Panc1 (cell line): ENCODE measurements at regions not wholly inside any gene's neighbourhood (a gene's known extent, or its start where the extent isn't known, plus 50 kb on each side); places are given as distances from the start of the nearest gene placed in this dataset.

Experiments
- ATAC-seq: fragments of 200-7000 bp; cut with Tn5 transposase; 2 replicates; pipeline ENCODE4 v1.9.1; 2020; ENCODE audit warnings: mild to moderate bottlenecking, moderate library complexity
- BruUV-seq: library from RNA; stranded (reverse); fragments of 400-500 nt; replicated peaks from 2 replicates; lab custom pipeline; 2021; lab: Mats Ljungman, UMichigan
- CTCF ChIA-PET: fragments of 300-600 bp; sonication (Branson Sonifier 250); formaldehyde crosslinking; loops from one replicate; lab custom pipeline; 2022; ENCODE audit warnings: antibody characterized with exemption; lab: Charles Lee
- POLR2A ChIA-PET: fragments of 300-600 bp; sonication (Branson Sonifier 250); formaldehyde crosslinking; loops from one replicate; lab custom pipeline; 2022; ENCODE audit warnings: antibody characterized with exemption; lab: Charles Lee
- DNase-seq: peaks from one replicate; pipeline ENCODE4 v3.0.0-alpha.2; 2010; ENCODE audit warnings: low read depth, low spot score
- H3K27ac ChIP-seq: 2 replicates; pipeline ENCODE4 v1.5.1; 2011; ENCODE audit warnings: mild to moderate bottlenecking, low read length, inconsistent platforms
- H3K27me3 ChIP-seq: fragments of 200-500 bp; sonication (Bioruptor generic); 2 replicates; pipeline ENCODE4 v1.6.0; 2014; ENCODE audit warnings: low read length, inconsistent platforms; ENCODE audit not compliant: control insufficient read depth, insufficient read depth
- H3K36me3 ChIP-seq: fragments of 200-500 bp; sonication (Bioruptor generic); 2 replicates; pipeline ENCODE4 v1.5.1; 2014; ENCODE audit warnings: inconsistent platforms, mild to moderate bottlenecking, low read length, moderate library complexity; ENCODE audit not compliant: control insufficient read depth, insufficient read depth
- H3K4me1 ChIP-seq: 2 replicates; pipeline ENCODE4 v1.5.1; 2011; ENCODE audit warnings: inconsistent platforms, mild to moderate bottlenecking, low read length, moderate library complexity; ENCODE audit not compliant: control insufficient read depth, insufficient read depth
- H3K4me3 ChIP-seq, 2 experiments: 2 replicates each; pipeline ENCODE4 v1.5.1; 2011 to 2012; ENCODE audit warnings: low read depth in 2 of 2, low read length in 2 of 2, mild to moderate bottlenecking in 2 of 2, inconsistent platforms in 1 of 2, moderate library complexity in 1 of 2
- H3K9me3 ChIP-seq: fragments of 200-500 bp; sonication (Bioruptor generic); 2 replicates; pipeline ENCODE4 v1.5.1; 2014; ENCODE audit warnings: low read depth, mild to moderate bottlenecking, inconsistent platforms, low read length, moderate library complexity; ENCODE audit not compliant: control insufficient read depth, insufficient read depth
- CTCF ChIP-seq: fragments of 450-650 bp; IDR thresholded peaks from 2 replicates; pipeline ENCODE4 v1.5.1; 2017; ENCODE audit warnings: mild to moderate bottlenecking
- POLR2AphosphoS5 ChIP-seq: IDR thresholded peaks from 2 replicates; pipeline ENCODE4 v1.6.1; 2012; ENCODE audit warnings: mild to moderate bottlenecking, low read depth, low read length, moderate library complexity
- REST ChIP-seq, 2 experiments: IDR thresholded peaks; 2 replicates each; pipeline ENCODE4 v1.6.1; 2011 to 2012; ENCODE audit warnings: low read depth in 2 of 2, control low read depth in 1 of 2, low read length in 1 of 2, mild to moderate bottlenecking in 1 of 2, moderate library complexity in 1 of 2; ENCODE audit not compliant: insufficient read depth in 1 of 2
- SIN3A ChIP-seq: IDR thresholded peaks from 2 replicates; pipeline ENCODE4 v1.6.1; 2012; ENCODE audit warnings: low read depth, mild to moderate bottlenecking, low read length, moderate library complexity, borderline replicate concordance; ENCODE audit not compliant: insufficient read depth
- TCF7L2 ChIP-seq: IDR thresholded peaks from 2 replicates; pipeline ENCODE4 v1.6.1; 2011; ENCODE audit warnings: mild to moderate bottlenecking, low read depth, low read length, inconsistent platforms
- in situ Hi-C: cut with HindIII; loops from 2 replicates; pipeline ENCODE4 v1.10.0; 2016; ENCODE audit warnings: low sequenced_read_pairs, low pct_unique_long_range_greater_than_20kb
- intact Hi-C: fragments of 100-400 bp; cut with micrococcal nuclease; formaldehyde crosslinking; loops from one replicate; pipeline ENCODE4 v1.10.0; 2022; ENCODE audit not compliant: unreplicated experiment

GRCh38 chr1:233443040-233443760, 115.7 kb downstream of the MAP3K21 start:
- Histone ChIP-seq H3K4me1 (no peaks in the 10 kb centered on the region), H3K27ac (no peak overlapping the region), H3K36me3 (no peaks in the 10 kb centered on the region), H3K27me3 (peaks cover 10% of the 10 kb centered on the region; the same call in 1 of the 2 replicates), H3K4me3 (no peak overlapping the region), H3K9me3 (no peaks in the 10 kb centered on the region)
- DNase-seq (no peak), ATAC-seq (no peak)
- BruUV-seq = no TSS peak
- ChIA-PET POLR2A (interaction anchor here (0.5 kb wide), 1 partner anchor 126 kb away, joined by 3 read pairs; no protein-coding TSS in a partner anchor), CTCF (interaction anchor here (0.7 kb wide), 2 partner anchors 348 to 1749 kb away, joined by 5 to 11 read pairs; no protein-coding TSS in a partner anchor)
- intact Hi-C loops (loop anchor here (5.0 kb wide), 1 partner anchor 464 kb away; no protein-coding TSS in a partner anchor), in situ Hi-C loops (no loop called here)
- TF ChIP-seq POLR2AphosphoS5 = no peak
- no peak for TF ChIP-seq TCF7L2
- no peak for TF ChIP-seq CTCF
- no peak for TF ChIP-seq REST (IDR thresholded peaks at IDR 0.05; ENCODE audit: insufficient read depth in 1 of 2, low read depth in 2 of 2, low read length in 1 of 2)
- no peak for TF ChIP-seq SIN3A

GRCh38 chr1:233444484-233444883, 117.0 kb downstream of the MAP3K21 start:
- H3K4me3 ChIP-seq = no peak overlapping the region
- TF ChIP-seq POLR2AphosphoS5 (no peak), TCF7L2 (no peak), CTCF (no peak), SIN3A (no peak), REST (IDR thresholded peaks at IDR 0.05; ENCODE audit: insufficient read depth in 1 of 2, low read depth in 2 of 2, low read length in 1 of 2) (no peak)

More at GRCh38 chr1:233444484-233444883, 117.0 kb downstream of the MAP3K21 start:
- no peaks in the 10 kb centered on the region for H3K9me3 ChIP-seq
- CTCF ChIA-PET = no interaction called here
- DNase-seq (no peak), ATAC-seq (no peak)
- no peaks in the 10 kb centered on the region for H3K4me1 ChIP-seq
- H3K27me3 ChIP-seq = peaks cover 9% of the 10 kb centered on the region; the same call in 1 of the 2 replicates
- no TSS peak for BruUV-seq
- H3K36me3 ChIP-seq = no peaks in the 10 kb centered on the region
- POLR2A ChIA-PET = no interaction called here
- intact Hi-C loops = loop anchor here (5.0 kb wide), 1 partner anchor 463 kb away; no protein-coding TSS in a partner anchor
- in situ Hi-C loops = no loop called here
- H3K27ac ChIP-seq = no peak overlapping the region
